Uterus (tissue), 2 donors: ENCODE measurements at regions not wholly inside any gene's neighbourhood (a gene's known extent, or its start where the extent isn't known, plus 50 kb on each side); places are given as distances from the start of the nearest gene placed in this dataset.

ENCODE experiments used
- POLR2A ChIP-seq, 2 donors: fragments of 450-650 bp; IDR thresholded peaks; one replicate each; pipeline ENCODE4 v1.6.1; 2016; ENCODE audit warnings: antibody characterized with exemption in 2 of 2, mild to moderate bottlenecking in 1 of 2, moderate library complexity in 1 of 2
- TF ChIP-seq, protein P1 (sequence below), 4 experiments: fragments of 200-600 bp in 2 of 4; fragments of 450-650 bp in 2 of 4; sonication (generic) in 2 of 4; IDR thresholded peaks; one replicate each; pipeline ENCODE4 v1.5.1; 2016 to 2019; ENCODE audit warnings: antibody characterized with exemption in 4 of 4, mild to moderate bottlenecking in 2 of 4, moderate library complexity in 1 of 4

DNA sequence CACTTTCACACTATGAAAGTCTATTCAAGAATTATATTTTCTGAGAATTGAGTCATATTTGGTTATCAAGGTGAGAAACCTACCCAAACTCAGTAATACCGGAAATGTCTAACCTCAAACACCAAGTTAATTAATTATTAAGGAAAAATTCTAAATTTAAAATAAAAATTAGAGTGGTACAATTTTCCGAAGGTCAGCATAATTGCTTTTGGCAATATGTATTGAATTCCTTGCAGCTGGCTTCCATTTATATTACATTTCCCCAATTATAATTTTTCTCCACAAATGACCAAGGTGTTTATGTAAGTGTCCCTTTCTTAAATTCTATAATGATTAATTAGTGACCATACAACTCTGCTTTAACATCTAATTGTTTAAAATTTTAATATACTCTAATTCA lies 316.0 kb upstream of the IRAK1BP1 start:
- TF ChIP-seq, protein P1, sequence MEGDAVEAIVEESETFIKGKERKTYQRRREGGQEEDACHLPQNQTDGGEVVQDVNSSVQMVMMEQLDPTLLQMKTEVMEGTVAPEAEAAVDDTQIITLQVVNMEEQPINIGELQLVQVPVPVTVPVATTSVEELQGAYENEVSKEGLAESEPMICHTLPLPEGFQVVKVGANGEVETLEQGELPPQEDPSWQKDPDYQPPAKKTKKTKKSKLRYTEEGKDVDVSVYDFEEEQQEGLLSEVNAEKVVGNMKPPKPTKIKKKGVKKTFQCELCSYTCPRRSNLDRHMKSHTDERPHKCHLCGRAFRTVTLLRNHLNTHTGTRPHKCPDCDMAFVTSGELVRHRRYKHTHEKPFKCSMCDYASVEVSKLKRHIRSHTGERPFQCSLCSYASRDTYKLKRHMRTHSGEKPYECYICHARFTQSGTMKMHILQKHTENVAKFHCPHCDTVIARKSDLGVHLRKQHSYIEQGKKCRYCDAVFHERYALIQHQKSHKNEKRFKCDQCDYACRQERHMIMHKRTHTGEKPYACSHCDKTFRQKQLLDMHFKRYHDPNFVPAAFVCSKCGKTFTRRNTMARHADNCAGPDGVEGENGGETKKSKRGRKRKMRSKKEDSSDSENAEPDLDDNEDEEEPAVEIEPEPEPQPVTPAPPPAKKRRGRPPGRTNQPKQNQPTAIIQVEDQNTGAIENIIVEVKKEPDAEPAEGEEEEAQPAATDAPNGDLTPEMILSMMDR (IDR thresholded peaks at IDR 0.05), result no peak
- TF ChIP-seq POLR2A (IDR thresholded peaks at IDR 0.05), result no peak
